K562 (cell line): ENCODE measurements at regions not wholly inside any gene's neighbourhood (a gene's known extent, or its start where the extent isn't known, plus 50 kb on each side); places are given as distances from the start of the nearest gene placed in this dataset.

Experiments used
- C11orf30 ChIP-seq: fragments of 450-650 bp; IDR thresholded peaks from 2 replicates; pipeline ENCODE4 v1.6.1; 2016; ENCODE audit warnings: low read depth, mild to moderate bottlenecking
- CBX2 ChIP-seq: fragments of 200-600 bp; sonication (generic); IDR thresholded peaks from one replicate; pipeline ENCODE4 v1.6.1; 2012; ENCODE audit warnings: mild to moderate bottlenecking, low read length, inconsistent platforms; ENCODE audit not compliant: insufficient read depth, poor library complexity, severe bottlenecking
- CEBPB ChIP-seq: fragments of 450-650 bp; IDR thresholded peaks from 2 replicates; pipeline ENCODE4 v1.6.1; 2016; ENCODE audit warnings: missing genetic modification characterization, missing compliant biosample characterization
- FOXJ3 ChIP-seq: sonication (generic); formaldehyde crosslinking; IDR thresholded peaks from 2 replicates; pipeline ENCODE4 v1.4.0; 2020; ENCODE audit warnings: mild to moderate bottlenecking, missing genetic modification reagents
- GABPB2 ChIP-seq: fragments of 250-450 bp; sonication (Bioruptor Pico); conservative IDR thresholded peaks from 2 replicates; pipeline ENCODE4 v1.5.1; 2021; ENCODE audit warnings: mild to moderate bottlenecking
- HOXB6 ChIP-seq: fragments of 250-450 bp; sonication (Bioruptor Pico); IDR thresholded peaks from 2 replicates; pipeline ENCODE4 v1.5.1; 2022; ENCODE audit warnings: mild to moderate bottlenecking, borderline replicate concordance
- JUNB ChIP-seq: fragments of 450-650 bp; formaldehyde crosslinking; conservative IDR thresholded peaks from 2 replicates; pipeline ENCODE4 v1.4.0; 2020; ENCODE audit warnings: mild to moderate bottlenecking
- KDM1A ChIP-seq, 2 experiments: fragments of 450-650 bp; IDR thresholded peaks; 2 replicates each; pipeline ENCODE4 v1.6.1; 2016; ENCODE audit warnings: mild to moderate bottlenecking in 2 of 2
- MTA2 ChIP-seq: fragments of 450-650 bp; IDR thresholded peaks from 2 replicates; pipeline ENCODE4 v1.6.1; 2016; ENCODE audit warnings: low read depth
- NBN ChIP-seq: fragments of 450-650 bp; IDR thresholded peaks from 2 replicates; pipeline ENCODE4 v1.6.1; 2016; ENCODE audit warnings: low read depth, mild to moderate bottlenecking
- NFE2L1 ChIP-seq: fragments of 450-650 bp; IDR thresholded peaks from 2 replicates; pipeline ENCODE4 v1.6.1; 2016; ENCODE audit warnings: missing genetic modification characterization, low read depth, mild to moderate bottlenecking, missing compliant biosample characterization, moderate library complexity, borderline replicate concordance
- PCBP2 ChIP-seq: fragments of 200-400 bp; formaldehyde crosslinking; IDR thresholded peaks from 2 replicates; pipeline ENCODE4 v1.6.1; 2018; ENCODE audit warnings: low read length, low read depth, mild to moderate bottlenecking, moderate library complexity; ENCODE audit not compliant: poor library complexity, severe bottlenecking
- SIN3A ChIP-seq, 2 experiments: fragments of 150-350 bp in 1 of 2; IDR thresholded peaks; 2 replicates each; pipeline ENCODE4 v1.6.1; 2011 to 2016; ENCODE audit warnings: borderline replicate concordance in 2 of 2, low read depth in 2 of 2, low read length in 2 of 2, mild to moderate bottlenecking in 2 of 2, moderate library complexity in 2 of 2; ENCODE audit not compliant: control insufficient read depth in 1 of 2
- SMAD3 ChIP-seq: fragments of 450-650 bp; formaldehyde crosslinking; conservative IDR thresholded peaks from 2 replicates; pipeline ENCODE4 v1.4.0; 2020; ENCODE audit warnings: mild to moderate bottlenecking
- SMARCE1 ChIP-seq: fragments of 450-650 bp; IDR thresholded peaks from 2 replicates; pipeline ENCODE4 v1.7.1; 2016; ENCODE audit warnings: mild to moderate bottlenecking
- TGIF2 ChIP-seq: sonication (generic); formaldehyde crosslinking; IDR thresholded peaks from 2 replicates; pipeline ENCODE4 v1.8.1; 2022; ENCODE audit warnings: mild to moderate bottlenecking, missing genetic modification reagents, moderate library complexity
- ZKSCAN8 ChIP-seq: fragments of 200-800 bp; sonication (Bioruptor generic); IDR thresholded peaks from 2 replicates; pipeline ENCODE4 v1.6.1; 2016; ENCODE audit warnings: missing genetic modification characterization, missing compliant biosample characterization
- ZNF143 ChIP-seq: sonication (generic); formaldehyde crosslinking; IDR thresholded peaks from 2 replicates; pipeline ENCODE4 v1.9.0; 2022; ENCODE audit warnings: mild to moderate bottlenecking, missing genetic modification reagents
- ZNF311 ChIP-seq: fragments of 250-450 bp; sonication (Bioruptor Pico); IDR thresholded peaks from 2 replicates; pipeline ENCODE4 v1.4.0; 2020; ENCODE audit warnings: mild to moderate bottlenecking, moderate library complexity
- TF ChIP-seq, protein P1 (sequence below): fragments of 450-650 bp; IDR thresholded peaks from 2 replicates; pipeline ENCODE4 v1.6.1; 2016; ENCODE audit warnings: antibody characterized with exemption
- TF ChIP-seq, protein P2 (sequence below), 2 experiments: fragments of 450-650 bp; conservative IDR thresholded peaks; 2 replicates each; pipeline ENCODE4 v1.6.1; 2017; ENCODE audit warnings: mild to moderate bottlenecking in 2 of 2, moderate library complexity in 2 of 2
- TF ChIP-seq, protein P3 (sequence below): sonication (generic); formaldehyde crosslinking; IDR thresholded peaks from 2 replicates; pipeline ENCODE4 v1.8.0; 2022; ENCODE audit warnings: mild to moderate bottlenecking, missing genetic modification reagents
- TF ChIP-seq, protein P4 (sequence below), 2 experiments: fragments of 150-350 bp in 1 of 2; IDR thresholded peaks; 2 replicates each; pipeline ENCODE4 v1.6.1; 2012 to 2016; ENCODE audit warnings: low read depth in 2 of 2, low read length in 2 of 2, mild to moderate bottlenecking in 1 of 2, moderate library complexity in 1 of 2

DNA sequence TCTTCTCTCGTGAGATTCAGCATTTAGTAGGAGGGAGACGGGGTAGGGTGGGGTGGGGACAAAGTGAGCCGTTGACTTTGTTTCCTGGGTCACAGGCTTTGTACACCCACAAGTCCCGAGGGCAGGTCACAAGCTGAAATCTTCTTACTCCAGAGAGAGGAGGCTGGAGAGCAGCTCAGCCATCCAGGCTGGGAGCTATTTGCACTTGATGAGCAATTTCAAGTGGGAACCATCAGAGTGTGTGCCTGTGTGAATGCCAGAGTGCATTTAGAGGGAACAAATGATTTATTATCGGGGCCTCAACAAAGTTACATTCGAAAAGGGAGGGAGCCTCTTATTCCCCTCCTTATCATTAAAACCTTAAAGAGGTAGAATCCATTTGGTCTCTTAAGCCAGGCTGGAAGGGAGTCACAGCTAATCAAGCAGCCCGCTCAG is 155.7 kb upstream of the JARID2 start (continued):
- TF ChIP-seq SIN3A (IDR thresholded peaks at IDR 0.05; ENCODE audit: borderline replicate concordance in 2 of 2, control insufficient read depth in 1 of 2, low read depth in 2 of 2, low read length in 2 of 2), result 0 out of 4 replicates have a peak, but pooled peaks of 1 of the 2 experiments have one; percentile 57
- TF ChIP-seq C11orf30, result no peak
- no peak for TF ChIP-seq MTA2
- TF ChIP-seq PCBP2, result no peak
- TF ChIP-seq GABPB2 (CRISPR knock-in tag), result no peak
- no peak for TF ChIP-seq NFE2L1 (tag)
- TF ChIP-seq, protein P1, sequence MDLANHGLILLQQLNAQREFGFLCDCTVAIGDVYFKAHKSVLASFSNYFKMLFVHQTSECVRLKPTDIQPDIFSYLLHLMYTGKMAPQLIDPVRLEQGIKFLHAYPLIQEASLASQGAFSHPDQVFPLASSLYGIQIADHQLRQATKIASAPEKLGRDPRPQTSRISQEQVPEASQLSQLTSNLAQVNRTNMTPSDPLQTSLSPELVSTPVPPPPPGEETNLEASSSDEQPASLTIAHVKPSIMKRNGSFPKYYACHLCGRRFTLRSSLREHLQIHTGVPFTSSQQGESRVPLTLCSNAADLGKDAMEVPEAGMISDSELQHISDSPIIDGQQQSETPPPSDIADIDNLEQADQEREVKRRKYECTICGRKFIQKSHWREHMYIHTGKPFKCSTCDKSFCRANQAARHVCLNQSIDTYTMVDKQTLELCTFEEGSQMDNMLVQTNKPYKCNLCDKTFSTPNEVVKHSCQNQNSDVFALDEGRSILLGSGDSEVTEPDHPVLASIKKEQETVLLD, result no peak
- TF ChIP-seq, protein P2, sequence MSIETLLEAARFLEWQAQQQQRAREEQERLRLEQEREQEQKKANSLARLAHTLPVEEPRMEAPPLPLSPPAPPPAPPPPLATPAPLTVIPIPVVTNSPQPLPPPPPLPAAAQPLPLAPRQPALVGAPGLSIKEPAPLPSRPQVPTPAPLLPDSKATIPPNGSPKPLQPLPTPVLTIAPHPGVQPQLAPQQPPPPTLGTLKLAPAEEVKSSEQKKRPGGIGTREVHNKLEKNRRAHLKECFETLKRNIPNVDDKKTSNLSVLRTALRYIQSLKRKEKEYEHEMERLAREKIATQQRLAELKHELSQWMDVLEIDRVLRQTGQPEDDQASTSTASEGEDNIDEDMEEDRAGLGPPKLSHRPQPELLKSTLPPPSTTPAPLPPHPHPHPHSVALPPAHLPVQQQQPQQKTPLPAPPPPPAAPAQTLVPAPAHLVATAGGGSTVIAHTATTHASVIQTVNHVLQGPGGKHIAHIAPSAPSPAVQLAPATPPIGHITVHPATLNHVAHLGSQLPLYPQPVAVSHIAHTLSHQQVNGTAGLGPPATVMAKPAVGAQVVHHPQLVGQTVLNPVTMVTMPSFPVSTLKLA (conservative IDR thresholded peaks at IDR 0.05), result no peak
- no peak; the same call in 1 of the 2 replicates for TF ChIP-seq NBN
- peak in 1 of 2 experiments; percentile 11; a peak in 1 of 4 replicates for TF ChIP-seq KDM1A (IDR thresholded peaks at IDR 0.05)
- TF ChIP-seq TGIF2 (CRISPR knock-in tag), result no peak
- peak; percentile 4; the same call in 1 of the 2 replicates for TF ChIP-seq CEBPB (tag)
- no peak for TF ChIP-seq SMARCE1
- TF ChIP-seq, protein P3, sequence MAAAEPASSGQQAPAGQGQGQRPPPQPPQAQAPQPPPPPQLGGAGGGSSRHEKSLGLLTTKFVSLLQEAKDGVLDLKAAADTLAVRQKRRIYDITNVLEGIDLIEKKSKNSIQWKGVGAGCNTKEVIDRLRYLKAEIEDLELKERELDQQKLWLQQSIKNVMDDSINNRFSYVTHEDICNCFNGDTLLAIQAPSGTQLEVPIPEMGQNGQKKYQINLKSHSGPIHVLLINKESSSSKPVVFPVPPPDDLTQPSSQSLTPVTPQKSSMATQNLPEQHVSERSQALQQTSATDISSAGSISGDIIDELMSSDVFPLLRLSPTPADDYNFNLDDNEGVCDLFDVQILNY, result no peak
- no peak for TF ChIP-seq CBX2
- TF ChIP-seq JUNB (CRISPR knock-in tag), result no peak
- TF ChIP-seq SMAD3 (CRISPR knock-in tag), result no peak
- TF ChIP-seq, protein P4, sequence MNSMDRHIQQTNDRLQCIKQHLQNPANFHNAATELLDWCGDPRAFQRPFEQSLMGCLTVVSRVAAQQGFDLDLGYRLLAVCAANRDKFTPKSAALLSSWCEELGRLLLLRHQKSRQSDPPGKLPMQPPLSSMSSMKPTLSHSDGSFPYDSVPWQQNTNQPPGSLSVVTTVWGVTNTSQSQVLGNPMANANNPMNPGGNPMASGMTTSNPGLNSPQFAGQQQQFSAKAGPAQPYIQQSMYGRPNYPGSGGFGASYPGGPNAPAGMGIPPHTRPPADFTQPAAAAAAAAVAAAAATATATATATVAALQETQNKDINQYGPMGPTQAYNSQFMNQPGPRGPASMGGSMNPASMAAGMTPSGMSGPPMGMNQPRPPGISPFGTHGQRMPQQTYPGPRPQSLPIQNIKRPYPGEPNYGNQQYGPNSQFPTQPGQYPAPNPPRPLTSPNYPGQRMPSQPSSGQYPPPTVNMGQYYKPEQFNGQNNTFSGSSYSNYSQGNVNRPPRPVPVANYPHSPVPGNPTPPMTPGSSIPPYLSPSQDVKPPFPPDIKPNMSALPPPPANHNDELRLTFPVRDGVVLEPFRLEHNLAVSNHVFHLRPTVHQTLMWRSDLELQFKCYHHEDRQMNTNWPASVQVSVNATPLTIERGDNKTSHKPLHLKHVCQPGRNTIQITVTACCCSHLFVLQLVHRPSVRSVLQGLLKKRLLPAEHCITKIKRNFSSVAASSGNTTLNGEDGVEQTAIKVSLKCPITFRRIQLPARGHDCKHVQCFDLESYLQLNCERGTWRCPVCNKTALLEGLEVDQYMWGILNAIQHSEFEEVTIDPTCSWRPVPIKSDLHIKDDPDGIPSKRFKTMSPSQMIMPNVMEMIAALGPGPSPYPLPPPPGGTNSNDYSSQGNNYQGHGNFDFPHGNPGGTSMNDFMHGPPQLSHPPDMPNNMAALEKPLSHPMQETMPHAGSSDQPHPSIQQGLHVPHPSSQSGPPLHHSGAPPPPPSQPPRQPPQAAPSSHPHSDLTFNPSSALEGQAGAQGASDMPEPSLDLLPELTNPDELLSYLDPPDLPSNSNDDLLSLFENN (IDR thresholded peaks at IDR 0.05; ENCODE audit: low read depth in 2 of 2, low read length in 2 of 2), result peak in 1 of 2 experiments; percentile 33; a peak in 1 of 4 replicates
- no peak for TF ChIP-seq ZNF143 (CRISPR knock-in tag)
- TF ChIP-seq ZNF311, result no peak
- TF ChIP-seq FOXJ3 (CRISPR knock-in tag), result no peak
- no peak for TF ChIP-seq ZKSCAN8 (CRISPR knock-in tag)
- no peak for TF ChIP-seq HOXB6 (CRISPR knock-in tag)
